GM23248 (cell line): ENCODE measurements at regions not wholly inside any gene's neighbourhood (a gene's known extent, or its start where the extent isn't known, plus 50 kb on each side); places are given as distances from the start of the nearest gene placed in this dataset.

Experiments
- DNase-seq: peaks from one replicate; pipeline ENCODE4 v3.0.0-alpha.2; 2015
- H2AFZ ChIP-seq: fragments of 200-600 bp; sonication (generic); 2 replicates; pipeline ENCODE4 v1.6.1; 2016; ENCODE audit warnings: antibody characterized with exemption
- H3F3A ChIP-seq: fragments of 200-600 bp; sonication (generic); 2 replicates; pipeline ENCODE4 v1.6.1; 2016; ENCODE audit warnings: mild to moderate bottlenecking, antibody characterized with exemption, mixed run types; ENCODE audit not compliant: insufficient read depth
- H3K27ac ChIP-seq: fragments of 200-600 bp; sonication (generic); 2 replicates; pipeline ENCODE4 v1.5.1; 2016; ENCODE audit warnings: mild to moderate bottlenecking
- H3K27me3 ChIP-seq: fragments of 200-600 bp; sonication (generic); replicated peaks from 2 replicates; pipeline ENCODE4 v1.6.1; 2016; ENCODE audit warnings: mild to moderate bottlenecking; ENCODE audit not compliant: insufficient read depth
- H3K36me3 ChIP-seq: fragments of 200-600 bp; sonication (generic); 2 replicates; pipeline ENCODE4 v1.6.1; 2016; ENCODE audit warnings: low read depth, mild to moderate bottlenecking
- H3K4me1 ChIP-seq: fragments of 200-600 bp; sonication (generic); 2 replicates; pipeline ENCODE4 v1.6.1; 2016; ENCODE audit warnings: mild to moderate bottlenecking; ENCODE audit not compliant: insufficient read depth
- H3K4me2 ChIP-seq: fragments of 200-600 bp; sonication (generic); one replicate; pipeline ENCODE4 v1.6.1; 2016; ENCODE audit warnings: mild to moderate bottlenecking; ENCODE audit not compliant: unreplicated experiment
- H3K4me3 ChIP-seq: fragments of 200-600 bp; sonication (generic); 2 replicates; pipeline ENCODE4 v1.5.1; 2016; ENCODE audit warnings: mild to moderate bottlenecking
- H3K79me2 ChIP-seq: fragments of 200-600 bp; sonication (generic); 2 replicates; pipeline ENCODE4 v1.6.1; 2016; ENCODE audit warnings: mild to moderate bottlenecking; ENCODE audit not compliant: insufficient read depth
- H3K9ac ChIP-seq: fragments of 200-600 bp; sonication (generic); 2 replicates; pipeline ENCODE4 v1.6.1; 2016; ENCODE audit warnings: mild to moderate bottlenecking
- H3K9me2 ChIP-seq: fragments of 200-600 bp; sonication (generic); 2 replicates; pipeline ENCODE4 v1.6.1; 2016; ENCODE audit warnings: mixed run types, mild to moderate bottlenecking, moderate library complexity; ENCODE audit not compliant: insufficient read depth
- H3K9me3 ChIP-seq: fragments of 200-600 bp; sonication (generic); one replicate; pipeline ENCODE4 v1.6.1; 2017; ENCODE audit warnings: low read depth
- H4K20me1 ChIP-seq: fragments of 200-600 bp; sonication (generic); 2 replicates; pipeline ENCODE4 v1.6.0; 2016; ENCODE audit not compliant: insufficient read depth
- EZH2 ChIP-seq: fragments of 200-600 bp; sonication (generic); IDR thresholded peaks from 2 replicates; pipeline ENCODE4 v1.6.1; 2018; ENCODE audit warnings: antibody characterized with exemption, mild to moderate bottlenecking; ENCODE audit not compliant: insufficient read depth, poor library complexity, severe bottlenecking
- EZH2phosphoT487 ChIP-seq: fragments of 200-600 bp; sonication (generic); IDR thresholded peaks from 2 replicates; pipeline ENCODE4 v1.6.1; 2018; ENCODE audit warnings: antibody characterized with exemption, moderate library complexity, mild to moderate bottlenecking, low read depth; ENCODE audit not compliant: insufficient read depth
- WGBS, 2 experiments: methylation state at CpG; one replicate each; pipeline ENCODE4 v1.1.6; 2015 to 2017; ENCODE audit warnings: low lambda C conversion rate in 2 of 2, low coverage in 1 of 2; ENCODE audit errors: missing lambda C conversion rate in 2 of 2; 5-methylcytosine and 5-hydroxymethylcytosine counted together
- in situ Hi-C: fragments of 300-500 bp; cut with MboI; formaldehyde crosslinking; loops from 2 replicates; pipeline ENCODE4 v1.15.0; 2020

GRCh38 chr13:32857689-32858088 lies 158.5 kb upstream of the KL start:
- Histone ChIP-seq H3K9me2 (no peaks in the 10 kb centered on the region), H4K20me1 (no peaks in the 10 kb centered on the region), H2AFZ (no peak overlapping the region), H3F3A (0 out of 2 replicates have a peak, but pooled peaks cover 2% of the 10 kb centered on the region), H3K4me2 (no peak overlapping the region), H3K4me3 (no peak overlapping the region), H3K4me1 (peaks cover 4% of the 10 kb centered on the region; the same call in 1 of the 2 replicates), H3K36me3 (no peaks in the 10 kb centered on the region), H3K9ac (no peak overlapping the region), H3K27me3 (no peaks in the 10 kb centered on the region), H3K79me2 (no peaks in the 10 kb centered on the region), H3K27ac (no peak overlapping the region), H3K9me3 (no peaks in the 10 kb centered on the region)
- in situ Hi-C loops: no loop called here
- no peak for TF ChIP-seq EZH2phosphoT487
- no peak for TF ChIP-seq EZH2
- 80 to 90% methylated on average over 6 of the region's 6 CpGs for WGBS, 2 experiments
- no peak for DNase-seq

GRCh38 chr13:32859707-32860292 lies 156.4 kb upstream of the KL start:
- H3K36me3 ChIP-seq: no peaks in the 10 kb centered on the region
- H2AFZ ChIP-seq: no peak overlapping the region
- no peaks in the 10 kb centered on the region for H3K9me2 ChIP-seq
- no peak overlapping the region for H3K4me3 ChIP-seq
- H3F3A ChIP-seq: no peaks in the 10 kb centered on the region
- no peaks in the 10 kb centered on the region for H3K27me3 ChIP-seq
- H3K9me3 ChIP-seq: no peaks in the 10 kb centered on the region
- H3K4me2 ChIP-seq: no peak overlapping the region
- no peak overlapping the region for H3K9ac ChIP-seq
- 85 to 87% methylated on average over 14 of the region's 14 CpGs for WGBS, 2 experiments
- H3K4me1 ChIP-seq: no peaks in the 10 kb centered on the region
- no peaks in the 10 kb centered on the region for H3K79me2 ChIP-seq
- H4K20me1 ChIP-seq: no peaks in the 10 kb centered on the region
- TF ChIP-seq EZH2 (no peak), EZH2phosphoT487 (no peak)
- in situ Hi-C loops: no loop called here
- DNase-seq: no peak
- H3K27ac ChIP-seq: no peak overlapping the region

- TF ChIP-seq EZH2phosphoT487 (no peak), EZH2 (no peak)
- H3K36me3 ChIP-seq: no peaks in the 10 kb centered on the region
- no peaks in the 10 kb centered on the region for H3F3A ChIP-seq
- H3K4me2 ChIP-seq: no peak overlapping the region
- H3K4me1 ChIP-seq: no peaks in the 10 kb centered on the region
- no peaks in the 10 kb centered on the region for H4K20me1 ChIP-seq
- no peak overlapping the region for H3K9ac ChIP-seq
- no peaks in the 10 kb centered on the region for H3K79me2 ChIP-seq
- WGBS, 2 experiments: 59 to 60% methylated on average over 3 of the region's 3 CpGs
- H2AFZ ChIP-seq: no peak overlapping the region
- H3K4me3 ChIP-seq: no peak overlapping the region
- no peak overlapping the region for H3K27ac ChIP-seq
- H3K9me3 ChIP-seq: no peaks in the 10 kb centered on the region
- in situ Hi-C loops: no loop called here
- H3K27me3 ChIP-seq: no peaks in the 10 kb centered on the region
- H3K9me2 ChIP-seq: no peaks in the 10 kb centered on the region
- DNase-seq: no peak
Measured at GRCh38 chr13:32861304-32861703, 154.9 kb upstream of the KL start.

DNA sequence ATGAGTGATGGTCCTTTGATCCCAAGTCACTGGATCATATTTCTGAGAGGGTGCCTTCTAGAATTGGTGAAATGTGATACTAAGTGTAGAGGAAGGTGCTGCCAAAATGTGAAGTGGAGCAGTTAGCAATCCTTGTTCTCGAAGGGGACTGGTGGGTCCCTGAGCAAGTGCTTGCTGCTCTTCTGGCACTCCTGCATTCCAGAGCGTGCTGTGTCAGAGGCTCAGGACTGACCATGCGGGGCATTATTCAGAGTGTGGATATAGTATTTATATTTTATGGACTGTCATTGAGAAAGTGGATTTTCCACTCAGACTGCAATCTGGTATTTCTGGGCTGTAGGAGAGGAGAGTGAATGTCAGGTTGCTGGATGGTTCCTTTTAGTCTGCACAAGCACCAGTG lies 152.6 kb upstream of the KL start:
- no peak overlapping the region for H3K4me3 ChIP-seq
- H3F3A ChIP-seq: no peaks in the 10 kb centered on the region
- no peak overlapping the region for H3K27ac ChIP-seq
- no peaks in the 10 kb centered on the region for H3K4me1 ChIP-seq
- DNase-seq: no peak
- no peak overlapping the region for H3K4me2 ChIP-seq
- no peaks in the 10 kb centered on the region for H3K79me2 ChIP-seq
- H3K9me2 ChIP-seq: no peaks in the 10 kb centered on the region
- H2AFZ ChIP-seq: no peak overlapping the region
- in situ Hi-C loops: no loop called here
- H3K9ac ChIP-seq: no peak overlapping the region
- no peaks in the 10 kb centered on the region for H3K27me3 ChIP-seq
- no peak for TF ChIP-seq EZH2
- H3K36me3 ChIP-seq: no peaks in the 10 kb centered on the region
- no peaks in the 10 kb centered on the region for H4K20me1 ChIP-seq
- 76 to 83% methylated on average over 3 of the region's 3 CpGs for WGBS, 2 experiments
- no peaks in the 10 kb centered on the region for H3K9me3 ChIP-seq

DNA sequence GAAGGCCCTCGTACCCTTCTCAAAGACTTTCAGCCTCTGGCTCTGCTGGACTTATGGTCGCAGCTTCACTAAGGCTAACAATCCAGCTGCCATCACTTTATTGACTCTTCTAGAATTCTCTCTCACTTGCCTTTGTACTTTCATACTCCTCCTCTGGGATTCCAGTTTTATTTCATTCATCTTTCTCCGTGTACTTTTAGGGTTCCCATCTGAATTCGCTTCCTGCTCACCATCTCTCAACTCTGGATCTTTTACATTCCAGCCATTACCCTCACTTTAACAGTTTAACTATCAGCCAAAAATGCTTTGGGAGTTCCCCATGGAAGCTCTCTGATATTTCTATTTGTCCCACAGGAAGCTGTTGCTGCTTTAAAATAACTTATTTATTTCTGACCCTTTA lies 149.3 kb upstream of the KL start:
- WGBS, 2 experiments: 69 to 73% methylated on average over 4 of the region's 4 CpGs
- Histone ChIP-seq H3K4me1 (no peaks in the 10 kb centered on the region), H3K27ac (no peak overlapping the region), H3K9me3 (no peaks in the 10 kb centered on the region), H3K27me3 (no peaks in the 10 kb centered on the region), H3K79me2 (no peaks in the 10 kb centered on the region), H3K9ac (no peak overlapping the region), H4K20me1 (no peaks in the 10 kb centered on the region), H3F3A (no peaks in the 10 kb centered on the region), H3K4me3 (no peak overlapping the region), H3K36me3 (no peaks in the 10 kb centered on the region), H3K9me2 (no peaks in the 10 kb centered on the region), H2AFZ (no peak overlapping the region), H3K4me2 (no peak overlapping the region)
- in situ Hi-C loops: no loop called here
- DNase-seq: no peak
- TF ChIP-seq EZH2 (no peak), EZH2phosphoT487 (no peak)
